ENCODE measurements at regions not wholly inside any gene's neighbourhood (a gene's known extent, or its start where the extent isn't known, plus 50 kb on each side); places are given as distances from the start of the nearest gene placed in this dataset.
"Not testable (repeated sequence)": the region's sequence is repeated elsewhere in the genome, so short reads cannot be mapped to it uniquely, and the experiment has no call there.

DNA sequence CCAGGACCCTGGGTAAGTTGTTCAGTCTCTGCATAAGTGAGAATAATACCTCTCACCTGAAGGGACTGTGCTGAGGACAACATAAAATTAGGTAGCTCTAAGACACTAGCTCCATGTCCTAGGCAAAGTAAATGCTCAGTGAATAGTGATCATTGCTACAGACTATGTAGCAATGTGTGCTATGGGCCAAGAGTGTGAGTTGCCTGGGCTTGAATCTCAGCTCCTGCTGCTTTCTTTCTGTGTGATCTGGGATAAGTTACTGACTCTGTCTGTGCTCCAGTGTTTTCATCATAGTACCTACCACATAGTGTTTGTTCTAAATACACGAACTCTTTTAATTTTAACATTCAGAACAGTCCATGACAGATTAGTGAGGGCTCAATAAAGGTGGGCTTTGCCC, 81.1 kb upstream of the MFGE8 start:
- TF ChIP-seq, protein P1, sequence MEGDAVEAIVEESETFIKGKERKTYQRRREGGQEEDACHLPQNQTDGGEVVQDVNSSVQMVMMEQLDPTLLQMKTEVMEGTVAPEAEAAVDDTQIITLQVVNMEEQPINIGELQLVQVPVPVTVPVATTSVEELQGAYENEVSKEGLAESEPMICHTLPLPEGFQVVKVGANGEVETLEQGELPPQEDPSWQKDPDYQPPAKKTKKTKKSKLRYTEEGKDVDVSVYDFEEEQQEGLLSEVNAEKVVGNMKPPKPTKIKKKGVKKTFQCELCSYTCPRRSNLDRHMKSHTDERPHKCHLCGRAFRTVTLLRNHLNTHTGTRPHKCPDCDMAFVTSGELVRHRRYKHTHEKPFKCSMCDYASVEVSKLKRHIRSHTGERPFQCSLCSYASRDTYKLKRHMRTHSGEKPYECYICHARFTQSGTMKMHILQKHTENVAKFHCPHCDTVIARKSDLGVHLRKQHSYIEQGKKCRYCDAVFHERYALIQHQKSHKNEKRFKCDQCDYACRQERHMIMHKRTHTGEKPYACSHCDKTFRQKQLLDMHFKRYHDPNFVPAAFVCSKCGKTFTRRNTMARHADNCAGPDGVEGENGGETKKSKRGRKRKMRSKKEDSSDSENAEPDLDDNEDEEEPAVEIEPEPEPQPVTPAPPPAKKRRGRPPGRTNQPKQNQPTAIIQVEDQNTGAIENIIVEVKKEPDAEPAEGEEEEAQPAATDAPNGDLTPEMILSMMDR (IDR thresholded peaks at IDR 0.05), result no peak
- DNase-seq (ENCODE audit: low spot score), result no peak
- no peak for ATAC-seq (ENCODE audit: low FRiP score)

DNA sequence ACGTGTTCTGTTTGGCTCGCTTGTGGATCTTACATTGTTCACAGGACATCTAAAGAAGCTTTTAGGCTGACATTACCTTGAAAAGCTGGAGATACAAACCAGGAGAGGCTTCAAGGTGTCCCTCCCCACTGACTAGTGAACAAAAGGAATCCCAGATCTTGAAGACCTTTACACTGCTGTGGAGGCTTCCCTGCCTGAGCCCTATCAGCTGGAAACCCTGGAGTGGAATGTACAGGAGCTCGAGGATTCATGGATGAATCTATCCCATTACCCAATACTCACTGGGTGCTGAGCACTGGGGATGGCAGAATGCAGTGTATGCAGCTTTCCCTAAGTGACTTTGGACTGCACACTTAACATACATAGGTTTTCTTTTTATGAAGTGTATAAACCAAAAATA, 82.3 kb upstream of the MFGE8 start:
- no peak for ATAC-seq (ENCODE audit: low FRiP score)
- TF ChIP-seq, protein P1 (IDR thresholded peaks at IDR 0.05), result no peak
- DNase-seq (ENCODE audit: low spot score), result no peak

DNA sequence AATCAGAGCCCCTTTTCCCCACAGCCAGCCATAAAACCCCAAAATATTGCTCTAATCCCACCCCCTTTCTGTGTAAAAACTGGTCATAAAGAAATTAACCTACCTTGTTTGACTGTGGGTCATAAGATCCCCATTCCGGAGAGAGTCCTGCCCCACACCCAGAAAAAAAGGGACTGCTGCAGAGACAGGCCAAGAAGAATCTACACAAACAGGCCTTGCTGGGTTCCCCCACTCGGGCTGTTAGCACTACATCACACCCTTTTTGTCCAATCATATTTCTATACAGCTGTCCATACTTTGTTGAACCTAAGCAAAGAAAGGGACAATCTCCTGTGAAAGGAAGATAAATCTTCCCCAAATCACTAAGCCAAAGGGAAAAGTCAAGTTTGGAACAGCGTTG, 84.4 kb upstream of the MFGE8 start:
- DNase-seq (ENCODE audit: low spot score) (no peak), ATAC-seq (ENCODE audit: low FRiP score) (no peak)
- TF ChIP-seq, protein P1 (IDR thresholded peaks at IDR 0.05), result no peak

DNA sequence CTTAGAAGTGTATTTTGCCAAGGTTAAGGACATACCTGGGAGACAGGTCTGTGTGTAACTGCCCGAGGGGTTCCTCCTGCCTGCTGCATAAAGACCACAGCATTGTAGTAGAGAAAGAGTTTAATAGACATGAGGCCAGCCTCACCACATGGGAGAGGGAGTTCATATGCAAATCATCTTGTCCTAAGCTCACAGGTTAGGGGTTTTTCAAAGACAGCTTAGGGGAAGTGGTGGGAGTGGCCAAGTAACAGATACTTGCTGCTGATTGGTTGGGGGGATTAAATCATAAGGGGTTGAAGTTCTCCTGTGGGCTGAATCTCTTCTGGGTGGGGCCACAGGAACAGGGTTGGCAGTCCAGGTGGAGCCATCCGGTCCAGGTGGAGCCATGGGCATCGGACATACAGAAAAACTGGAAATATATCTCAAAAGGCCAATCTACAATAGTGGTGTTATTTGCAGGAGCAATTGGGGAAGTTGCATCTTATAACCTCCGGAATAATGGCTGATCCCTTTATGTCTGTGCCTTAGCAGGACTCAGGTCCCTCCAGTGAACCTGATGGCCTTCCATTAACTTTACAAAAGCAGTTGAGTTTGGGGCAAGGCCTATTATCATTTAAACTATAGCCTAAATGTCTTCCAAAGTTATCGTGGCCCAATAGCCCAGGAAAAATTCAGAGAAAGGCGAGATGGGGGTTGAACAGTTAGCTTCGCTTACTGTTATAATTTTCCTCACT, 86.0 kb upstream of the MFGE8 start:
- ATAC-seq (ENCODE audit: low FRiP score) (no peak), DNase-seq (ENCODE audit: low spot score) (no peak)
- TF ChIP-seq, protein P1 (IDR thresholded peaks at IDR 0.05), result no peak

DNA sequence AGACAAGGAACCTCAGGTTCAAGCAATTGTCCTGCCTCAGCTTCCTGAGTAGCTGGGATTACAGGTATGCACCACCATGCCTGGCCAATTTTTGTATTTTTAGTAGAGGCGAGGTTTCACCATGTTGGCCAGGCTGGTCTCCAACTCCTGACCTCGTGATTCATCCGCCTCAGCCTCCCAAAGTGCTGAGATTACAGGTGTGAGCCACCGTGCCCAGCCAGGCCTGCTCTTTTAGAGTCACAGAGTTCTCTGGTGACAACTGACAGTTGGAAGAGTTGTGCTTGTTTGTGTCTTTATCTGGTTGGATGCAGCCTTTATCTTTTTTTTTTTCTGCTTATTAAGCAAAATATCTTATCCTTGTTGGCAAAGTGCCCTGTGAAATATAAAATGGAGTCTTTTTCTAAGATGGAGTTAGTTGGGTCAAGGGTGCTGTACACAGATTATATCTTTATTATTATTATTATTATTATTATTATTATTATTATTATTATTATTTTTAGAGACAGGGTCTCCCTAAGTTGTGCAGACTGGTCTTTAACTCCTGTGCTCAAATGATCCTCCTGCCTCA, 86.5 kb upstream of the ABHD2 start:
- ATAC-seq (ENCODE audit: low FRiP score); DNase-seq (ENCODE audit: low spot score): not testable (repeated sequence)

DNA sequence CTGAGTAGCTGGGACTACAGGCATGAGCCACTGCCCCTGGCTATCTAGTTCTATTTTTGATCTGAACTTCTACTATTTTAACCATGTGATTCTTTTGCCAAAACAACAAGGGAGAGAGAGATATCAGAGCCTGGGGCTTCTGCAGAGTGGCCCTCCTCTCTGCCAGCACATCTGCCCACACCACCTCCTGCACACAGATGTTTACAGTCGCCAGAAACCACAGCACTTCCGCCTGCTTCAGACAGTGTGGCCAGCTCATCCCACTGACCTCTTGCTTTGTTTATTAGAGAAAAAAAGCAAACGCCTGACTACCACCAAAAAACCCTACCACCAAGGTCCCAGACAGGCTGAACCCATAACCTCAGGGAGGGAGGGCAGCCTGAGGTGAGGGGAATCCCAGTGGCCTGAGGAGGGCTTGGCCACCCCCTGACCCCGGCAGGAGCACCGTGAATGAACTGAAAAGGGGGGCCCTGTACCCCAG, 85.9 kb upstream of the ABHD2 start:
- TF ChIP-seq, protein P1 (IDR thresholded peaks at IDR 0.05), result no peak
- DNase-seq (ENCODE audit: low spot score) (no peak), ATAC-seq (ENCODE audit: low FRiP score) (no peak)

DNA sequence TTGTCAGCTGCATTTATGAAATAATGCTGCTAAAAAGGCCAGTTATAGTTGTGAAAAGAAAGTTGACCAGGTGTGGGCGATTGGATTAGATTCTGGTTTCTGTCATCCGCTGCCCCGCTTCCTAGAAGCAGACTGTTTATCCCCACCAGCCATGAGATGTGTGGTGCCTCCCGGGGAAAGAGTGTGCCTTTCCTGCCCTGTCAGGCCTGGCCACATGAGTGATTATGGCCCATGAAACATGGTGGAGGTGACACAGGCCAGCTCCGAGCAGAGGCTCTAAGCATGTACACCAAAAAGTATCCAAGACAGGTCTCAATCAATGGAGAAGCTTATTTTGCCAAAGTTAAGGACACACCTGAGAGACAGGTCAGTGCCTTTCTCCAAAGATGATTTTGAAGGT, 85.4 kb upstream of the ABHD2 start:
- DNase-seq (ENCODE audit: low spot score) (no peak), ATAC-seq (ENCODE audit: low FRiP score) (no peak)
- TF ChIP-seq, protein P1 (IDR thresholded peaks at IDR 0.05), result no peak
